Cardiac fibroblast (primary cell): ENCODE measurements at regions not wholly inside any gene's neighbourhood (a gene's known extent, or its start where the extent isn't known, plus 50 kb on each side); places are given as distances from the start of the nearest gene placed in this dataset.
"Not testable (repeated sequence)": the region's sequence is repeated elsewhere in the genome, so short reads cannot be mapped to it uniquely, and the experiment has no call there.

Source experiments
- DNase-seq, 2 donors: peaks; one replicate each; pipeline versions ENCODE4 v3.0.0 to v3.0.0-alpha.2; 2010; ENCODE audit warnings: low read depth in 2 of 2
- H3K4me3 ChIP-seq, 2 donors: replicated peaks in 1 of 2; 1 replicate in 1 of 2; 2 replicates in 1 of 2; pipeline ENCODE4 v1.5.1; 2011; ENCODE audit warnings: low read depth in 2 of 2, low read length in 2 of 2, mild to moderate bottlenecking in 2 of 2, moderate library complexity in 1 of 2
- CTCF ChIP-seq: IDR thresholded peaks from one replicate; pipeline ENCODE4 v1.5.1; 2011; ENCODE audit warnings: low read depth, mild to moderate bottlenecking, low read length, inconsistent platforms

- TF ChIP-seq CTCF = no peak
- DNase-seq = no peak
- no peak overlapping the region for H3K4me3 ChIP-seq
These were observed 707.4 kb downstream of the MECOM start for GRCh38 chr3:168956076-168956475.

- peak; percentile 67 to 76 for DNase-seq
- TF ChIP-seq CTCF = peak; percentile 11
- no peak overlapping the region for H3K4me3 ChIP-seq
These were observed 711.0 kb downstream of the MECOM start for GRCh38 chr3:168952551-168952950.

GRCh38 chr3:168951884-168952283 is 711.6 kb downstream of the MECOM start:
- H3K4me3 ChIP-seq = no peak overlapping the region
- TF ChIP-seq CTCF = no peak
- DNase-seq = no peak

GRCh38 chr3:168951368-168951767 is 712.1 kb downstream of the MECOM start:
- no peak overlapping the region for H3K4me3 ChIP-seq
- no peak for TF ChIP-seq CTCF
- DNase-seq = no peak

GRCh38 chr3:168950622-168951021 is 712.9 kb downstream of the MECOM start:
- no peak for DNase-seq
- TF ChIP-seq CTCF = no peak
- no peak overlapping the region for H3K4me3 ChIP-seq

- no peak for DNase-seq
- H3K4me3 ChIP-seq = no peak overlapping the region
- TF ChIP-seq CTCF = no peak
These were observed 723.8 kb downstream of the MECOM start for GRCh38 chr3:168939651-168940238.

- H3K4me3 ChIP-seq = no peak overlapping the region
- peak; percentile 3 to 56 for DNase-seq
- no peak for TF ChIP-seq CTCF
These were observed 729.9 kb downstream of the MECOM start for GRCh38 chr3:168933614-168934013.

GRCh38 chr3:168929997-168930396 is 733.5 kb downstream of the MECOM start:
- not testable (repeated sequence) for DNase-seq, H3K4me3 ChIP-seq
